GM12891 (cell line): ENCODE measurements at regions not wholly inside any gene's neighbourhood (a gene's known extent, or its start where the extent isn't known, plus 50 kb on each side); places are given as distances from the start of the nearest gene placed in this dataset.

ENCODE experiments used
- POLR2A ChIP-seq: IDR thresholded peaks from 2 replicates; pipeline ENCODE4 v1.6.1; 2011; ENCODE audit warnings: low read depth, low read length, control low read depth
- POLR2AphosphoS5 ChIP-seq: IDR thresholded peaks from 2 replicates; pipeline ENCODE4 v1.6.1; 2011; ENCODE audit warnings: low read depth, low read length, control low read depth
- SPI1 ChIP-seq: IDR thresholded peaks from 2 replicates; pipeline ENCODE4 v1.6.1; 2011; ENCODE audit warnings: low read depth, low read length, control low read depth
- TAF1 ChIP-seq: IDR thresholded peaks from 2 replicates; pipeline ENCODE4 v1.6.1; 2011; ENCODE audit warnings: low read depth, low read length, control low read depth

DNA sequence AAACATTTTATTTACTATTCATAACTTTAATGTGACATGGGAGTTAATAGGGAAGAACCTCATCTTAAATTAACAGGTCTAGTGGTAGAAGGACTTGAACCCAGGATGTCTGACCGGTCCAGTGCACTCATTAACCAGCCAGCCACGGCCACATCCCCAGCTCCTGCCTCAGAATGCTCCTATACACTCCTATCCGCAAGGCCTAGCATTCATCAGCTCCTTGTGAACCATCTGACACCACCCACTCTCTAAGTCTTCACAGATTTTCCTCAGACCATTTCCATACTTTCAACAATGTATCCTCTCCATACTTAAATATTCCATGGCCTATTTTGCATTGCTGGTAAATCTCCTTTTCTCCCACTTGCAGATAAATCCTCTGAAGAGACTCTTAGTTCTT, 98.3 kb downstream of the KLF12 start:
- TF ChIP-seq POLR2A (no peak), POLR2AphosphoS5 (no peak), TAF1 (no peak), SPI1 (no peak)
